ENCODE measurements at regions not wholly inside any gene's neighbourhood (a gene's known extent, or its start where the extent isn't known, plus 50 kb on each side); places are given as distances from the start of the nearest gene placed in this dataset.

GRCh38 chr13:40271271-40271885 lies 395.1 kb downstream of the FOXO1 start:
- TF ChIP-seq CTCF (IDR thresholded peaks at IDR 0.05) (no peak), EP300 (IDR thresholded peaks at IDR 0.05) (no peak), POLR2A (IDR thresholded peaks at IDR 0.05) (no peak)
